NCI-H460 (cell line): ENCODE measurements at regions not wholly inside any gene's neighbourhood (a gene's known extent, or its start where the extent isn't known, plus 50 kb on each side); places are given as distances from the start of the nearest gene placed in this dataset.
"Not testable (repeated sequence)": the region's sequence is repeated elsewhere in the genome, so short reads cannot be mapped to it uniquely, and the experiment has no call there.

Source experiments
- DNase-seq: peaks from one replicate; pipeline ENCODE4 v3.0.0-alpha.2; 2016; ENCODE audit warnings: low read depth; ENCODE audit errors: extremely low read depth

GRCh38 chr6:98384801-98385200 lies 449.6 kb upstream of the POU3F2 start:
- no peak for DNase-seq

DNA sequence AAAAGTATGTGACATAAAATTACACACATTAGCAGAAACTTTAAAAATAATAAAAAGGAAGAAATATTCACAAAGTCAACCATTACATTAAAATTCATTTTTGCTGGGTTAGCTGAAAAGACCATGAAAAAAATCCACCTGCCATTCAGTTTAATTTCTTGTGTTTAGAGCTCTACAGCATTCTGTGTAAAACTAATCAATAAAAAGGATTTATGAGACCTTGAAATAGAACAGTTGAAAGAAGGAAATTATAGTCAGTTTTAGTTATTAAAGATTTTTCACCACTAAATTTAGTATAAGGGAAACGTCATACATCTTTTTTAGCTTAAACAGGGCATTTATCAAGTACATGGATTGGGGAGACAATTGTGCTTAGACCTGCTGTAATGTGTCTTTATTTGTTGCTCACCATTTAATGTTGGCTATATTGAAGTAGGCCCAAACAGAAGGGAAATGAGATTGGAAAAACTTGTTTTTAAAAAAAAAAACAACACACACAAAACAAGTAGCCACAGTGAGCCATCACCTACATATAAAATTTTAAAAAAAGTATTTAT lies 438.7 kb upstream of the POU3F2 start:
- DNase-seq, result no peak

DNA sequence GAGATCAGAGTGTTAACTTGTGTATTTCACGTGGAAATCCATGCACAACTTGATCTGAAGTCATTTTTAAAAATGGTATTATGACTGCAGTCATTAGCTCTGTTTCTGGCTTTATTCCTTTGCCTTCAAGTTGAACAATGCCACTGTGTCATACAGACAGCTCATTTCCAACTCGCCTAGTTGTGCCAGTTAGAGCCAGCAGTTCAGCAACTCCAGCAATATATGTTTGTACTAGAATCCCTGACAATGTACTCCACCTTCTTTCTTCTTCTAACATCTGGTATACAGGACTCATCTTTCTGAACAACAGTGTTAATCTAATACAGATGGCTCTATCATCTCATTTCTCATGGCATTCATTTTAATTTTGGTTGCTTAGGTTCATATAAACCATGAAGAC lies 418.3 kb upstream of the POU3F2 start:
- DNase-seq, result no peak

- not testable (repeated sequence) for DNase-seq
Measured at GRCh38 chr6:98416497-98417158, 417.7 kb upstream of the POU3F2 start.

DNA sequence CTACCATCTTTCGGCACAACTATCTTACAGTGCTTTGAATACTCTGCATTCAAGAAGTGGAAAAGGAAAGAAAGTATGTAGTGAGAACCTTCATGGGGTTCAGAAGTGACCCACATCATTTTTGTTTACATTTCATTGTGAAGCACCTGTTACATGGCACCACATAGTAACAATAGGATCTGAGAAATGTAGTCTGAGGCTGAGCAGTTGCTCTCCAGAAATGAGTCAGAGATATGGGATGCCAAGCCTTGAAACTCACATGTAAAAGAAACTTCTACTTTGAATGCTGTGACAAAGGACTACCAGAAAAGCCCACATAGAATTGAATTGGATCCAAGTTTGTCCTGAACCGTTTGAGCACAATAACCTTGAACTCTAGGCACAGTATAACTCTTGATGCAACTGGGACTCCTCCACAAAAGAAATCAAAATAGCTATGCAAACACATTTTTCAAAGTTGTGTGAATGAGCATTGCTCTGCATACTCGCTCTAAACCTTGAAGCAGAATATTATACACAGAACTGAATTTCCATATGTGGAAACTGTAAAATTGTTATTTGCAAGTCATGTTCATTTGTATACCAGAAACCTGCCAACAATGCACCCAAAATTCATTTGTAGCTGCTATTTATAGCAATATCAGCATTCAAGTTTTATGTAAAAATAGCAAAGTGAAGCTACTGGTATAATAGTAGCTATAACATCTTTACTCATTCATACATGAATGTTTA lies 400.9 kb upstream of the POU3F2 start:
- DNase-seq, result no peak

DNA sequence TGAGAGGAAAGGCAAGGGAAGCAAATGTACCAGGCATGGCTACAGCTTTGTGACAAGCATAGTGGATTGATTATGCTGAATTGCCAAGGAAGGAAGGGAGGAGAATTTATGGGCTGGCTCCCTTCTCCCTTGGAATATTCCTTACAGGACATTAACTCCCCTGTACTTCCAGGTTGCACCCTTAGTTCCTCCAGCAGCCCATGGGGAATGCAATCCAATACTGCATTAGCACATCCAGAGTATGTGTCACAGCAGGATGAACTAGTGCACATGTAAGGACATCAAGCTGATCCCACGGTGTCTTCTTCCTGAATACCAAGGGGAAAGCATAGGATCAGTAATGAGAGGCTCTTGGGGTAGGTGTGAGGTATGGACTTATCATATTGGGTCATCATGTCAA lies 390.7 kb upstream of the POU3F2 start:
- no peak for DNase-seq

- no peak for DNase-seq
Measured at GRCh38 chr6:98452685-98453084, 381.7 kb upstream of the POU3F2 start.

- DNase-seq, result no peak
Measured at GRCh38 chr6:98454809-98455322, 379.5 kb upstream of the POU3F2 start.

DNA sequence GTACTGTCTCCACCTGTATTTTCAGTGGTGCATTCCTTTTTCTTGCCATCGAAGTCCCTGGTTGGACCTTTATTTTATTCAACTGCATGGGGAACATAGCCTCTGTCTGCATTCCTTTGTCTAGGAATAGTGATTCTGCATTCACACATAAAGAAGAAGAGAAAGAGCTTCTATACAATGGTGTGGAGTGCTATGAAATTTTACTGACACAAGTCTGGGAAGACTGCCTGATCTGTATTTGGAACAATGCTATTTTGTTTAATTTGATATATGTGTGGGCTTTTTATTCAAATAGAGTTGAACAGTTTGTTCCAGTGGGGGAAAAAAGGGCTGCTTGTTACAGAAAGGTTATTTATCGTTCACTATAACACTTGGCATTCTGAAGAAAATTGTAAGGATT lies 375.7 kb upstream of the POU3F2 start:
- no peak for DNase-seq

DNA sequence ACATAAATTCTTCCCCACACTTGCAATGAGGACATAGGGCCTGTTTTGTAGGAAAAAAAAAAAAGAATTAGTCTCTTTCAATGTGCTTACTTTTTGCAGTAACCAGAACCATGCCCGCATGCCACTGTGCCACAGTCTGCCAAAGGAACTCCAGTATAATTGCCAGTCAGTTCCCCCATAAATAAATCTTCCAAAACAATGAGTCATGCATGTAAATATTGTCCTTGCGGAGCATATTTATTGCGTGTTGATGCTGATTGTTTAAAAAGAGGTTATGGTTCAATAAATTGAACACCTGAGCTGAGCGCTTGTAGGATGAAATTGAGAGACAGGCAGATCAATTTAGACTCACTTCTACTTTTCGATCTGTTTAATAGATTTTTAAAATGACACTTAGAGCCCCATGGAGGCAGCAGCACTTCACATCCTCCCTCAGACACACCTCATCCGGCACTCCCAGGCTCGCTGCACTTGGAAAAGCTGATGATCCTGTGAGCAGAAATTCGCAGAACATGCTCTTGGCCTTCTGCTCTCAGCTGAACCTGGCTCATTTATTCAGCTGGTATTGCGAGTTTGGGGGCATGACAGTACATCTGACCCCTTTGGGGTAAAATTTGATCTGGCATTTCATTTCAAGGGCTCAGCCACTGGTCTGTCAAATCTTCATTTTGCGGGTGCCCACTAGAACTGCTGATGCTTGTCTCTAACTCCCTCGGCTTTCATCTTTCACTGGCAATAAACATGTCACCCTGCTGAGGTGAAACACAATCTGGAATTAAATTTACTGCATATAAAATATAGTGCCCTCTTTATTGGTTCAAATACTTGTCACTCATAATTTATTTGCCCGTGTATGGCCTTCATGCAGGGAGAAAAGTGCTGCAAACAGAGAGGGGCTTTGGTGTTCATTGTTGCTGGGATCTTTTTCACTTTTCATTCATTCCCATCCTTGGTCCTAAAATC lies 371.1 kb upstream of the POU3F2 start:
- no peak for DNase-seq

- DNase-seq, result no peak
Measured at GRCh38 chr6:98467091-98467490, 367.3 kb upstream of the POU3F2 start.

DNA sequence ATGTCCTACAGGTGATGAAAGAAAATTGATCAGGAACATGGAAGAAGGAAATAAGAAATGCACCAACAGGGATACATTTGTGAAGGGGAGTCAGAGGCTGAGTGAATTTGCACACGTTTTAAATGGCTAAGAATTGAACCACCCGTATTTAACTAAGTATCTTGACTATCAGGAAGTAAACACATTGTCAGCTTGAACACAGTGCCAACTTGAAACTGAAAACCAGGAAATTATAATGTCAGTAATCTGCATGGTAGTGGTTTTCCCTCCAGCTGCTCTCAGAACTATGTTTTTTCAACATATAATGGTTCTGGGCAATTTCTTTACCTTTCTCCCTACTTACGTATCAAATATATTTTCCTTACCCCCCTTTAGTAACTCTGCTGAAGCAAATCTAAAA lies 366.5 kb upstream of the POU3F2 start:
- no peak for DNase-seq

- no peak for DNase-seq
Measured at GRCh38 chr6:98469141-98469540, 365.2 kb upstream of the POU3F2 start.

GRCh38 chr6:98470821-98471220 lies 363.6 kb upstream of the POU3F2 start:
- DNase-seq, result no peak

- no peak for DNase-seq
Measured at GRCh38 chr6:98471444-98471843, 362.9 kb upstream of the POU3F2 start.

GRCh38 chr6:98477231-98477630 lies 357.1 kb upstream of the POU3F2 start:
- no peak for DNase-seq

DNA sequence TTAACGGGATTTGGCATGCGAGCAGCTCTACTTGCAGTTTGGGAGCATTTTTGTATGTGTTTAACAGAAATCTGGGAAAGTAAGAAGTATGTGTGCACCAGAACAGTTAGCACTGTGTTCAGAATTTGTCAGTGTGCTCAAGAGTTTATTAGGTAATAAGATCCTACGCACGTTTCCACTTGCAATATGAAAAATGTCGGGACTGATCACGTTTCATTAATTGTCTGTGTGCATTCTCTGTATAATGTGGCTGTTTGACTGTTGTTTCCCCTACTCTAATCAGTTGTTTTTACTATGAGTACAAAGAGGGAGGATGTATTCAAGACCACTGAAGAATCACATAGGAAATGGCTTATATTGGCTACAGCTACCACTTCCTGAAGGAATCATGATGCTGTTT lies 349.7 kb upstream of the POU3F2 start:
- DNase-seq, result no peak

- no peak for DNase-seq
Measured at GRCh38 chr6:98485593-98485992, 348.8 kb upstream of the POU3F2 start.

DNA sequence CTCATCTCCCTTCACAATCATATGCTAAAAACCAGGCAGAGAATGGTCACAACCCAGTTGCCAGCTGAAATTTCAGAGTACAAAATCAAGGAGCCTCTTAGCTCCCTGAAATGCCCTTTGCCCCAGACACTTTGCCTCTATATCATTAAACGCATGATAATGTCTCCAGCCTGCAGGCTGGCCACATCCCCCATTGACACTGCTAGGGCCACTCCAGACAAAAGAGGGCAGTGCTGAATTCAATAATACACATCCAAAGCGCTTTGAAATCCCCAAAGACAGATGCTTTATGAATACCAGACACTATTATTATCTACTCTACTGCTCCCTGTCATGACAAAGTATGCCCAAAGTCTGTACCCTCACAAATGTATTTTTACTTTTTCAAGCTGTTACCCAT lies 348.3 kb upstream of the POU3F2 start:
- no peak for DNase-seq

GRCh38 chr6:98487612-98488011 lies 346.8 kb upstream of the POU3F2 start:
- no peak for DNase-seq
